ENCODE measurements at regions not wholly inside any gene's neighbourhood (a gene's known extent, or its start where the extent isn't known, plus 50 kb on each side); places are given as distances from the start of the nearest gene placed in this dataset.

DNA sequence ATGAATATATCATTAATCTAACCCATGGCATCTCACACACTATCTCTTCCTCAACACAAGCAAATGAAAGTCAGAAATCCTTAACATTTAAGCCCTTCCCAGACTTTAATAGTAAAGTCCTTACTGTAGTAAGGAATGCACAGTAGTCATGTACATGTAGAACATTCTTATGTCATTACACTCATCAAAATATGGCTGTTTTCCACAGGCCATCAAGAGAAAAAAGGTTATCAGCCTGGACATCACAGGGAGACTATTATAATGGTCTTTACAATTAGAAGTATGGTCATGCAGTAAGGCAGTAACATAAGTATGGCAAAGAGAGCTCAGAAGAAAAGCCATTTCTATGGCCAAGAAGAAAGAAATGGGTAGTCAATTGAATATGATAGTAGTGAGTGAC is 121.2 kb downstream of the SLC6A15 start:
- no peak for TF ChIP-seq SP1 (IDR thresholded peaks at IDR 0.05)
- no peak for TF ChIP-seq ARNT (IDR thresholded peaks at IDR 0.05)
- no peak for TF ChIP-seq FOXA1 (IDR thresholded peaks at IDR 0.05)
- no peak for TF ChIP-seq SUZ12 (IDR thresholded peaks at IDR 0.05)
- TF ChIP-seq, protein P1, sequence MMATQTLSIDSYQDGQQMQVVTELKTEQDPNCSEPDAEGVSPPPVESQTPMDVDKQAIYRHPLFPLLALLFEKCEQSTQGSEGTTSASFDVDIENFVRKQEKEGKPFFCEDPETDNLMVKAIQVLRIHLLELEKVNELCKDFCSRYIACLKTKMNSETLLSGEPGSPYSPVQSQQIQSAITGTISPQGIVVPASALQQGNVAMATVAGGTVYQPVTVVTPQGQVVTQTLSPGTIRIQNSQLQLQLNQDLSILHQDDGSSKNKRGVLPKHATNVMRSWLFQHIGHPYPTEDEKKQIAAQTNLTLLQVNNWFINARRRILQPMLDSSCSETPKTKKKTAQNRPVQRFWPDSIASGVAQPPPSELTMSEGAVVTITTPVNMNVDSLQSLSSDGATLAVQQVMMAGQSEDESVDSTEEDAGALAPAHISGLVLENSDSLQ (IDR thresholded peaks at IDR 0.05), result no peak
- no peak for TF ChIP-seq ZNF384 (IDR thresholded peaks at IDR 0.05)
- no peak for TF ChIP-seq HDGF (IDR thresholded peaks at IDR 0.05; ENCODE audit: borderline replicate concordance)
- TF ChIP-seq TARDBP (IDR thresholded peaks at IDR 0.05), result no peak
- TF ChIP-seq ELF4 (IDR thresholded peaks at IDR 0.05), result no peak
- TF ChIP-seq NFRKB (IDR thresholded peaks at IDR 0.05), result no peak
